ENCODE measurements at regions not wholly inside any gene's neighbourhood (a gene's known extent, or its start where the extent isn't known, plus 50 kb on each side); places are given as distances from the start of the nearest gene placed in this dataset.

GRCh38 chr6:67300430-67301040, 1334.5 kb upstream of the ADGRB3 start:
- no peak for DNase-seq

GRCh38 chr6:67292169-67292568, 1342.9 kb upstream of the ADGRB3 start:
- DNase-seq, result no peak

GRCh38 chr6:67287566-67287965, 1347.5 kb upstream of the ADGRB3 start:
- no peak for DNase-seq

GRCh38 chr6:67285770-67286495, 1349.1 kb upstream of the ADGRB3 start:
- no peak for DNase-seq

DNA sequence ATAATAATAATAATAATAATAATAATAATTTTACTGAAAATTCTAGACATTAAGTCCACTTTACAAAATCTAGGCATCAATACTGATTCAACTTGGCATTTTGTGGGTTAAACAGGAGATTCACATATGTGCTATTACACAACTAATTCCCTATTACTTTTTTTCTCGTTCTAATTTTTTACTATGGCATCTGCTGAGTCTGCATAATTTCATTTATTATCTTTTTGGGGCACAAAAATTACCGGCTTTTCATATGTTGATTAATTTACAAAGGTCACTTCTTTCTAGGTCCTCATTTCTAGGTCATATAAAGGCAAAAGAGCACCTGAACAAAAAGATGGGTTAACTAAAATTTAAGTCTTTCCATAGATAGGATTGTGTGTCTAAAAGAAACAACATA, 1357.8 kb upstream of the ADGRB3 start:
- no peak for DNase-seq

DNA sequence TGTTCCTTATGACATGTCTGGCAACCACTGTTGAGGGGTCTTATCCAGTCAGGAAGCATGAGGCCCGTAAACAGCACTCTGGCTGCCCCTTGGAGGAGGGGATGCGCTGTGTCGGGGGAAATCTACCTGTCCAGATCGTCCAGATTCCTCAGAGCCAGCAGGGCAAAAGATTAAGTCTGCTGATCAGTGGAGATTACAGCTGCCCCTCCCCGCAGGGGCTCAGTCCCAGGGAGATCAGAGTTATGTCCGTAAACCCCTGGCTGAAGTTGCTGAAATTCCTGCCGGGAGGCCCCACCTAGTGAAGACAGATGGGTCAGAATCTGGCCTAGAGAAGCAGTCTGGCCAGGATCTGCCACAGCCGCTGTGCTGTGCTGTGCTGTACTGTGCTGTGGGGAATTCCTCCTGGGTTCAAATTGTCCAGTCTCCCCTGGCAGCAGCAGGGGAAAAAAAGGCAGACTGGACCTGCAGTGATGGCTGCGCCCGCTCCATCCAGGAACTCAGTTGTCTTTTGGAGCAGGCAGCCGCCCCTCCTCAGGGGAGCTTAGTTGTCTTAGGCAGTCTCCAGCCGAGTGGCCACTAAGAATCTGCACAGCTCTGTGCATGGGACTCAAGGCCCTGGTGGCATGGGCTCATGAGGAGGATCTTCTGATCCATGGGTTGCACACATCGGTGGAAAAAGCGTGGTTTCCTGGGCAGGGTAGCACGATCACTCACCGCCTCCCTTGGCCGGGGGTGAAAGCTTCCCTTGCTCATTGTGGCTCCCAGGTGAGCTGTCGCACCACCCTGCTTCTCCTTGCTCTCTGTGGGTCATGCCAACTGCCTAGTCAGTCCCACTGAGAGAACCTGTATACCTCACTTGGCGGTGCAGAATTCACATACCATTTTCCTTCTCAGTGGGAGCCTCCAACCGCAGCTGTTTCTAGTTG, 1368.8 kb upstream of the ADGRB3 start:
- DNase-seq, result no peak

- no peak for DNase-seq
Measured at GRCh38 chr6:67252663-67253062, 1382.4 kb upstream of the ADGRB3 start.

- DNase-seq, result no peak
Measured at GRCh38 chr6:67248077-67248476, 1387.0 kb upstream of the ADGRB3 start.

- DNase-seq, result no peak
Measured at GRCh38 chr6:67244037-67244436, 1391.0 kb upstream of the ADGRB3 start.

DNA sequence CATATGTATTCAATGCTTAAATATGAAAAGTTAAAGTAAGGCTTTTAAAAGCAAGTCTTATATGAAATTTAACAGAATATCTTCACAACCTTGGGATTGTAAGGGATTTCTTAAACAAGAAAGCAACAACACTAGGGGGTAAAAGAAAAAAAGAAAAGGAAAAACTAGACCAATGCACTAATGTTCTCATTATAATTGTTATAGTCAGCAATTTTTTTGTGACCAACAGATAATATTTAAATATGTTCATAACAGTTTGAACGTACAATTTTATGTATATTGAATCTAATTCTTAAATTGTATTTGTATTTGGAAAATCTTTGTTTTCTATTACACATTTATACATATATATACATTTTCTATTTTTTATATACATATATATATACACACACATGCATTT, 1397.8 kb upstream of the ADGRB3 start:
- no peak for DNase-seq

GRCh38 chr6:67231092-67231491, 1404.0 kb upstream of the ADGRB3 start:
- DNase-seq, result no peak

DNA sequence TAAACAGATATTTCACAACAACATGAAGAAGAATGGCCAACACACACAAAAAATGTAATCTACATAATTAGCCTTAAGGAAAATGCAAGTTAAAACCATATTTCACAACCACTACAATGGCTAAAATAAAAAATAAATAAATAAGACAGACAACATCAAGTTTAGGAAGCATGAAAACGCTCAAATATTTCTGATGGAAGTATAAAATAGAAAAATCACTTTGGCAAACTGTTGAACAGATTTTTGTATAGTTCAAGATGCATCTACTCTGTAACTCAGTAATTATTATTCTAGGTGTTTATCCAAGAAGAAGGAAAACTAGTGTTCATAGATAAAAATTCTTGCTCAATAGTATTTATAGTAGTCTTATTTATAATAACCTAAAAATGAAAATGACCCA, 1410.1 kb upstream of the ADGRB3 start:
- DNase-seq, result no peak

- DNase-seq, result no peak
Measured at GRCh38 chr6:67221226-67221625, 1413.9 kb upstream of the ADGRB3 start.

DNA sequence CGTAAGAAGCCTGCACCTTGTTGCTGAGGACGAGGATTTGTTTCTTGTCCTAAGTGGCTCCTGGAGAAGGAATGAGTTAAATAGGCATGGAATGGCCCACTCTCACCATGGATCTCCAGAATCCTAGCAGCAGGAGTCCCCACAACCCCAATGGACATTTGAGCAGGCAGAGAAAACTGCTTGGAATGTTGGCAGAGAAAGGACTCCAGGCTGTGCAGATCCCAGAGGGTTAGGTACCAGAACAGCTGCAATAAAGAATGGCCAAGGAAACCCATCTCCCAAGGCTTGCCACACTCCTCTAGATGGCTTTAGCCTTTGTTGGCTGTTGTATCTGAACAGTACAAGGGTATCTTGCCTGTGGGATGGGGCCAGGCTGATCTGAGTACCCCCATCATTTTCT, 1415.7 kb upstream of the ADGRB3 start:
- no peak for DNase-seq

- DNase-seq, result no peak
Measured at GRCh38 chr6:67212584-67212983, 1422.5 kb upstream of the ADGRB3 start.

GRCh38 chr6:67210450-67210849, 1424.6 kb upstream of the ADGRB3 start:
- no peak for DNase-seq

GRCh38 chr6:67201563-67201962, 1433.5 kb upstream of the ADGRB3 start:
- DNase-seq, result no peak

GRCh38 chr6:67200626-67201403, 1434.3 kb upstream of the ADGRB3 start:
- no peak for DNase-seq

DNA sequence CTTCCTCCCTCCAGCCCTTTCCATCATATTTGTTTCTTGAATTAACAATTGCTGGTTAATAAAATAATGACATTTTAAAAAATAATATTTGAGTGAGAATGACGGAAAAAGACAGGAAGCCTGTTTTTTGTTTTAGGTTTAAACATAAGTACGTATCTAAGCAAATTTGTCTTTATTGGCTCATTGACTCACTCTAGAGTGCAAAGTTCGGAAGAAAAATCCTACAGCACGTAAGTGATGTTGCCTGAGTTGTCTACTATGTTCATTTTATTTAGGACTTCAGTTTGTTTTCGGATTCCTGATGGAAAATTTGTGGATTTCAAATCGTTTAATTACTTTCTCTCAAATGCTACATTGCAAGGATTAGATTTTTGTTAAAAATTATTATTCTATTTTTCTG, 1435.7 kb upstream of the ADGRB3 start:
- no peak for DNase-seq

GRCh38 chr6:67190733-67191132, 1444.3 kb upstream of the ADGRB3 start:
- DNase-seq, result no peak

- DNase-seq, result no peak
Measured at GRCh38 chr6:67184405-67184804, 1450.7 kb upstream of the ADGRB3 start.

DNA sequence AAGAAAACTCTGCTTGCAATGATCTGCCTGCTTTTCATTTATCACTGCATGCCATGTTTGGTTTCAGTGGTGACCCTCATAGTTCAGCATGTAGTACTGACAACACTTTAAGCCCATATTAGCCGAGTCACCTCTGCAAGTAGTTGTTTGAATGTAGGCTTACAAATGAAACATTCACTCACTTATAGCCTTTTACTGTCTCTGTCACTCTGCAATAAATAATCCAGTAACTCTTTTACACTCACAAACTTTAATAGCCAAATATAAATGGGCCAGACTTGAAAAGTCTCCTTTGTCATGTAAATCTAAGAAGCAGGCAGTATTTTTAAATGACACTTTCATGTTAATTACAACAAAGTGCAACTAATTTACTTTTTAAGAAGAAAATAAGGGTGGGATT, 1460.0 kb upstream of the ADGRB3 start:
- no peak for DNase-seq

DNA sequence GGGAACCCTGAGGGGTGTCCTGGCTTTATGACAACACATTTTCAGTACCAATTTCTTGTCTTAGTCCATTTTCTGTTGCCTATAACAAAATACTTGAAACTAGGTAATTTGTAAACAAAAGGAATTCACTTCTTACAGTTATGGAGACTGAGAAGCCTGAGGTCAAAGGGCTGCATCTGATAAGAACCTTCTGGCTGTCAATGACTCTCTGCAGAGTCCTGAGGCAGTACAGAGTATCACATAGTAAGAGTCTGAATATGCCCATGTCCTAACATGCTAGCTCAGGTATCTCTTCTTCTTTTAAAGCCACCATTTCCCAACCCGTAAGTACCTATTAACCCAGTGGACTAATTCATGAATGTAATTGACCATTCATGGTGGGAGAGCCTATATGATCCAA, 1458.6 kb upstream of the EYS start:
- no peak for DNase-seq

All from suppressor macrophage treated with lipopolysaccharide for 4 hours (primary cell).